ENCODE measurements at regions not wholly inside any gene's neighbourhood (a gene's known extent, or its start where the extent isn't known, plus 50 kb on each side); places are given as distances from the start of the nearest gene placed in this dataset.

GRCh38 chr6:4543596-4543995 lies 232.6 kb upstream of the CDYL start:
- no peak for TF ChIP-seq ZFP30 (CRISPR knock-in tag; IDR thresholded peaks at IDR 0.05)
- no peak for TF ChIP-seq RARB (CRISPR knock-in tag; IDR thresholded peaks at IDR 0.05)
- no peak for TF ChIP-seq ZFP3 (CRISPR knock-in tag; IDR thresholded peaks at IDR 0.05)
- TF ChIP-seq, protein P1, sequence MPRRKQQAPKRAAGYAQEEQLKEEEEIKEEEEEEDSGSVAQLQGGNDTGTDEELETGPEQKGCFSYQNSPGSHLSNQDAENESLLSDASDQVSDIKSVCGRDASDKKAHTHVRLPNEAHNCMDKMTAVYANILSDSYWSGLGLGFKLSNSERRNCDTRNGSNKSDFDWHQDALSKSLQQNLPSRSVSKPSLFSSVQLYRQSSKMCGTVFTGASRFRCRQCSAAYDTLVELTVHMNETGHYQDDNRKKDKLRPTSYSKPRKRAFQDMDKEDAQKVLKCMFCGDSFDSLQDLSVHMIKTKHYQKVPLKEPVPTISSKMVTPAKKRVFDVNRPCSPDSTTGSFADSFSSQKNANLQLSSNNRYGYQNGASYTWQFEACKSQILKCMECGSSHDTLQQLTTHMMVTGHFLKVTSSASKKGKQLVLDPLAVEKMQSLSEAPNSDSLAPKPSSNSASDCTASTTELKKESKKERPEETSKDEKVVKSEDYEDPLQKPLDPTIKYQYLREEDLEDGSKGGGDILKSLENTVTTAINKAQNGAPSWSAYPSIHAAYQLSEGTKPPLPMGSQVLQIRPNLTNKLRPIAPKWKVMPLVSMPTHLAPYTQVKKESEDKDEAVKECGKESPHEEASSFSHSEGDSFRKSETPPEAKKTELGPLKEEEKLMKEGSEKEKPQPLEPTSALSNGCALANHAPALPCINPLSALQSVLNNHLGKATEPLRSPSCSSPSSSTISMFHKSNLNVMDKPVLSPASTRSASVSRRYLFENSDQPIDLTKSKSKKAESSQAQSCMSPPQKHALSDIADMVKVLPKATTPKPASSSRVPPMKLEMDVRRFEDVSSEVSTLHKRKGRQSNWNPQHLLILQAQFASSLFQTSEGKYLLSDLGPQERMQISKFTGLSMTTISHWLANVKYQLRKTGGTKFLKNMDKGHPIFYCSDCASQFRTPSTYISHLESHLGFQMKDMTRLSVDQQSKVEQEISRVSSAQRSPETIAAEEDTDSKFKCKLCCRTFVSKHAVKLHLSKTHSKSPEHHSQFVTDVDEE (CRISPR knock-in tag; IDR thresholded peaks at IDR 0.05): no peak
- TF ChIP-seq, protein P2, sequence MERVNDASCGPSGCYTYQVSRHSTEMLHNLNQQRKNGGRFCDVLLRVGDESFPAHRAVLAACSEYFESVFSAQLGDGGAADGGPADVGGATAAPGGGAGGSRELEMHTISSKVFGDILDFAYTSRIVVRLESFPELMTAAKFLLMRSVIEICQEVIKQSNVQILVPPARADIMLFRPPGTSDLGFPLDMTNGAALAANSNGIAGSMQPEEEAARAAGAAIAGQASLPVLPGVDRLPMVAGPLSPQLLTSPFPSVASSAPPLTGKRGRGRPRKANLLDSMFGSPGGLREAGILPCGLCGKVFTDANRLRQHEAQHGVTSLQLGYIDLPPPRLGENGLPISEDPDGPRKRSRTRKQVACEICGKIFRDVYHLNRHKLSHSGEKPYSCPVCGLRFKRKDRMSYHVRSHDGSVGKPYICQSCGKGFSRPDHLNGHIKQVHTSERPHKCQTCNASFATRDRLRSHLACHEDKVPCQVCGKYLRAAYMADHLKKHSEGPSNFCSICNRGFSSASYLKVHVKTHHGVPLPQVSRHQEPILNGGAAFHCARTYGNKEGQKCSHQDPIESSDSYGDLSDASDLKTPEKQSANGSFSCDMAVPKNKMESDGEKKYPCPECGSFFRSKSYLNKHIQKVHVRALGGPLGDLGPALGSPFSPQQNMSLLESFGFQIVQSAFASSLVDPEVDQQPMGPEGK (CRISPR knock-in tag; IDR thresholded peaks at IDR 0.05; ENCODE audit: borderline replicate concordance): no peak

Measured in SK-N-SH treated with all-trans-retinoic acid at 6 μM for 48 hours (cell line).